ENCODE measurements at regions not wholly inside any gene's neighbourhood (a gene's known extent, or its start where the extent isn't known, plus 50 kb on each side); places are given as distances from the start of the nearest gene placed in this dataset.

- Histone ChIP-seq H3K9me3 (ENCODE audit: control insufficient read depth, low read length) (no peaks in the 10 kb centered on the region), H3K9ac (no peak overlapping the region), H2AFZ (no peak overlapping the region), H3K4me3 (ENCODE audit: low read depth, low read length) (no peak overlapping the region), H3K36me3 (ENCODE audit: control insufficient read depth, insufficient read depth, low read length) (no peaks in the 10 kb centered on the region), H3K27me3 (ENCODE audit: control insufficient read depth, insufficient read depth, low read length) (no peaks in the 10 kb centered on the region), H3K4me1 (peaks cover 12% of the 10 kb centered on the region), H3K27ac (no peak overlapping the region), H3K4me2 (ENCODE audit: low read length) (no peak overlapping the region), H3K79me2 (no peaks in the 10 kb centered on the region)
- TF ChIP-seq CTCF (IDR thresholded peaks at IDR 0.05): no peak
Observed at GRCh38 chr18:61989138-61989537, 96.3 kb upstream of the RNF152 start.

GRCh38 chr18:61988100-61988499, 95.3 kb upstream of the RNF152 start:
- Histone ChIP-seq H3K27me3 (ENCODE audit: control insufficient read depth, insufficient read depth, low read length) (no peaks in the 10 kb centered on the region), H3K9me3 (ENCODE audit: control insufficient read depth, low read length) (no peaks in the 10 kb centered on the region), H3K79me2 (no peaks in the 10 kb centered on the region), H3K9ac (no peak overlapping the region), H3K27ac (peak overlapping the region; percentile 16), H3K4me3 (ENCODE audit: low read depth, low read length) (no peak overlapping the region), H2AFZ (no peak overlapping the region), H3K4me1 (peaks cover 10% of the 10 kb centered on the region), H3K4me2 (ENCODE audit: low read length) (no peak overlapping the region), H3K36me3 (ENCODE audit: control insufficient read depth, insufficient read depth, low read length) (no peaks in the 10 kb centered on the region)
- TF ChIP-seq CTCF (IDR thresholded peaks at IDR 0.05): no peak

- Histone ChIP-seq H3K9me3 (ENCODE audit: control insufficient read depth, low read length) (no peaks in the 10 kb centered on the region), H2AFZ (no peak overlapping the region), H3K27me3 (ENCODE audit: control insufficient read depth, insufficient read depth, low read length) (no peaks in the 10 kb centered on the region), H3K27ac (no peak overlapping the region), H3K79me2 (no peaks in the 10 kb centered on the region), H3K4me3 (ENCODE audit: low read depth, low read length) (no peak overlapping the region), H3K4me2 (ENCODE audit: low read length) (no peak overlapping the region), H3K4me1 (peaks cover 7% of the 10 kb centered on the region), H3K36me3 (ENCODE audit: control insufficient read depth, insufficient read depth, low read length) (no peaks in the 10 kb centered on the region), H3K9ac (no peak overlapping the region)
- no peak for TF ChIP-seq CTCF (IDR thresholded peaks at IDR 0.05)
Observed at GRCh38 chr18:61985681-61986080, 92.9 kb upstream of the RNF152 start.

- H3K4me3 ChIP-seq (ENCODE audit: low read depth, low read length): no peak overlapping the region
- H3K4me2 ChIP-seq (ENCODE audit: low read length): no peak overlapping the region
- H3K9ac ChIP-seq: no peak overlapping the region
- no peak for TF ChIP-seq CTCF (IDR thresholded peaks at IDR 0.05)
- H3K27ac ChIP-seq: no peak overlapping the region
- H3K36me3 ChIP-seq (ENCODE audit: control insufficient read depth, insufficient read depth, low read length): no peaks in the 10 kb centered on the region
- H3K4me1 ChIP-seq: peaks cover 11% of the 10 kb centered on the region
- no peaks in the 10 kb centered on the region for H3K79me2 ChIP-seq
- no peaks in the 10 kb centered on the region for H3K27me3 ChIP-seq (ENCODE audit: control insufficient read depth, insufficient read depth, low read length)
- H3K9me3 ChIP-seq (ENCODE audit: control insufficient read depth, low read length): no peaks in the 10 kb centered on the region
- H2AFZ ChIP-seq: no peak overlapping the region
Observed at GRCh38 chr18:61984349-61984748, 91.5 kb upstream of the RNF152 start.

- H3K4me2 ChIP-seq (ENCODE audit: low read length): no peak overlapping the region
- peaks cover 4% of the 10 kb centered on the region for H3K4me1 ChIP-seq
- H3K4me3 ChIP-seq (ENCODE audit: low read depth, low read length): no peak overlapping the region
- no peaks in the 10 kb centered on the region for H3K9me3 ChIP-seq (ENCODE audit: control insufficient read depth, low read length)
- no peaks in the 10 kb centered on the region for H3K27me3 ChIP-seq (ENCODE audit: control insufficient read depth, insufficient read depth, low read length)
- no peak overlapping the region for H3K9ac ChIP-seq
- H3K79me2 ChIP-seq: no peaks in the 10 kb centered on the region
- no peaks in the 10 kb centered on the region for H3K36me3 ChIP-seq (ENCODE audit: control insufficient read depth, insufficient read depth, low read length)
- no peak overlapping the region for H2AFZ ChIP-seq
- no peak for TF ChIP-seq CTCF (IDR thresholded peaks at IDR 0.05)
- H3K27ac ChIP-seq: no peak overlapping the region
Observed at GRCh38 chr18:61982475-61982874, 89.7 kb upstream of the RNF152 start.

Measured in parathyroid adenoma (tissue), 2 donors.